H1 (cell line): ENCODE measurements at regions not wholly inside any gene's neighbourhood (a gene's known extent, or its start where the extent isn't known, plus 50 kb on each side); places are given as distances from the start of the nearest gene placed in this dataset.

ENCODE experiments used
- BCL11A ChIP-seq, 2 experiments: IDR thresholded peaks; one replicate each; pipeline ENCODE4 v1.6.1; 2011; ENCODE audit warnings: low read depth in 2 of 2, low read length in 2 of 2, mild to moderate bottlenecking in 2 of 2
- CTCF ChIP-seq, 3 experiments: IDR thresholded peaks; 1 replicate in 2 of 3; 2 replicates in 1 of 3; pipeline versions ENCODE4 v1.5.1 to v1.6.1; 2011; ENCODE audit warnings: low read length in 3 of 3, mild to moderate bottlenecking in 3 of 3, inconsistent platforms in 2 of 3, low read depth in 1 of 3, moderate library complexity in 1 of 3; ENCODE audit not compliant: insufficient read depth in 1 of 3; ENCODE audit errors: control extremely low read depth in 1 of 3
- EP300 ChIP-seq, 2 experiments: IDR thresholded peaks; 1 replicate in 1 of 2; 2 replicates in 1 of 2; pipeline ENCODE4 v1.6.1; 2011 to 2012; ENCODE audit warnings: low read depth in 2 of 2, low read length in 2 of 2, mild to moderate bottlenecking in 2 of 2, borderline replicate concordance in 1 of 2, inconsistent platforms in 1 of 2, moderate library complexity in 1 of 2
- EZH2 ChIP-seq: fragments of 200-600 bp; sonication (generic); IDR thresholded peaks from 2 replicates; pipeline ENCODE4 v1.7.1; 2012; ENCODE audit warnings: low read depth, mild to moderate bottlenecking, moderate library complexity, low read length, inconsistent platforms; ENCODE audit not compliant: severe bottlenecking
- GABPA ChIP-seq: IDR thresholded peaks from 2 replicates; pipeline ENCODE4 v1.6.1; 2011; ENCODE audit warnings: mild to moderate bottlenecking, low read length, moderate library complexity, borderline replicate concordance; ENCODE audit not compliant: insufficient read depth
- NRF1 ChIP-seq: IDR thresholded peaks from 2 replicates; pipeline ENCODE4 v1.6.1; 2011; ENCODE audit warnings: mild to moderate bottlenecking, low read depth, low read length, improper control_type of control experiment
- POLR2A ChIP-seq, 2 experiments: IDR thresholded peaks; 1 replicate in 1 of 2; 2 replicates in 1 of 2; pipeline ENCODE4 v1.6.1; 2011; ENCODE audit warnings: low read depth in 2 of 2, low read length in 2 of 2, mild to moderate bottlenecking in 2 of 2; ENCODE audit errors: control extremely low read depth in 1 of 2
- POLR2AphosphoS5 ChIP-seq: IDR thresholded peaks from 2 replicates; pipeline ENCODE4 v1.6.1; 2011; ENCODE audit warnings: low read depth, low read length
- SIN3A ChIP-seq, 2 experiments: IDR thresholded peaks in 1 of 2; conservative IDR thresholded peaks in 1 of 2; 2 replicates each; pipeline ENCODE4 v1.6.1; 2011 to 2012; ENCODE audit warnings: low read length in 2 of 2, improper control_type of control experiment in 1 of 2, low read depth in 1 of 2, mild to moderate bottlenecking in 1 of 2

GRCh38 chr3:31378231-31378630 lies 154.5 kb upstream of the STT3B start:
- TF ChIP-seq POLR2AphosphoS5: no peak
- TF ChIP-seq GABPA: no peak
- TF ChIP-seq SIN3A (conservative IDR thresholded peaks at IDR 0.05 in 1 of 2, IDR thresholded peaks at IDR 0.05 in 1 of 2; ENCODE audit: low read depth in 1 of 2, low read length in 2 of 2): no peak
- no peak for TF ChIP-seq BCL11A (IDR thresholded peaks at IDR 0.05; ENCODE audit: low read depth in 2 of 2, low read length in 2 of 2)
- TF ChIP-seq CTCF (IDR thresholded peaks at IDR 0.05; ENCODE audit: control extremely low read depth in 1 of 3, insufficient read depth in 1 of 3, low read depth in 1 of 3, low read length in 3 of 3): no peak
- no peak for TF ChIP-seq NRF1
- no peak for TF ChIP-seq EP300 (IDR thresholded peaks at IDR 0.05; ENCODE audit: borderline replicate concordance in 1 of 2, low read depth in 2 of 2, low read length in 2 of 2)
- TF ChIP-seq EZH2: no peak
- no peak for TF ChIP-seq POLR2A (IDR thresholded peaks at IDR 0.05; ENCODE audit: control extremely low read depth in 1 of 2, low read depth in 2 of 2, low read length in 2 of 2)
